ENCODE measurements at regions not wholly inside any gene's neighbourhood (a gene's known extent, or its start where the extent isn't known, plus 50 kb on each side); places are given as distances from the start of the nearest gene placed in this dataset.

DNA sequence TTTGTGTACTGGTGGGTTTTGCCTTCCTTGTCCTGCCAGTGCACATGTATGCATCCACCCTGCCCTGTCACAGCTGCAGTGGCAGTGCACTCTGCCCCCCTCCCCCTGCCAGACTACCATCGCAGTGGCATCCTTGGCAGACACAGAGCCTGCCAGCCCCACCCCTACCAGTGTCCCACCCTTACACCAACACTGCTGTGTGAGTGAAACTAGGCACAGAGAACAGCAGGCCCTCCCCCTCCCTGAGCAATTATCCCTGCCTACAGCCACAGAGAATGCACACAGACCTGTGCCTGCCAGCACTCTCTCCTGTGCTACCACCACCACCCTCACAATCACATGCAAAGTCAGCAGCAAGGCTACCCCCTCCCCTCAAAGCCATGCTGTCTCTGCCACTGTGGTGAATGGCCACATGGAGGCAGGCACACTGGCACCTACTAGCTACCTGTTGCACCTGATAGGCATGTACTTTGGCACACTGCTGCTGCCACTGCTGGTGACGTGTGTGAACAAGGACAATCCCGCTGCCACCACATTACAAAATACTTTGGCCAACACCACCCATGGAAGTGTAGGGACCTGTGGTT is 239.8 kb downstream of the CALCRL start:
- CTCF ChIA-PET: no interaction called here
- Mint-ChIP-seq H3K4me3 (no peak overlapping the region), H3K9me3 (peaks cover 35% of the 10 kb centered on the region)

More for the DNA sequence above, 239.8 kb downstream of the CALCRL start:
- TF ChIP-seq, protein P1, sequence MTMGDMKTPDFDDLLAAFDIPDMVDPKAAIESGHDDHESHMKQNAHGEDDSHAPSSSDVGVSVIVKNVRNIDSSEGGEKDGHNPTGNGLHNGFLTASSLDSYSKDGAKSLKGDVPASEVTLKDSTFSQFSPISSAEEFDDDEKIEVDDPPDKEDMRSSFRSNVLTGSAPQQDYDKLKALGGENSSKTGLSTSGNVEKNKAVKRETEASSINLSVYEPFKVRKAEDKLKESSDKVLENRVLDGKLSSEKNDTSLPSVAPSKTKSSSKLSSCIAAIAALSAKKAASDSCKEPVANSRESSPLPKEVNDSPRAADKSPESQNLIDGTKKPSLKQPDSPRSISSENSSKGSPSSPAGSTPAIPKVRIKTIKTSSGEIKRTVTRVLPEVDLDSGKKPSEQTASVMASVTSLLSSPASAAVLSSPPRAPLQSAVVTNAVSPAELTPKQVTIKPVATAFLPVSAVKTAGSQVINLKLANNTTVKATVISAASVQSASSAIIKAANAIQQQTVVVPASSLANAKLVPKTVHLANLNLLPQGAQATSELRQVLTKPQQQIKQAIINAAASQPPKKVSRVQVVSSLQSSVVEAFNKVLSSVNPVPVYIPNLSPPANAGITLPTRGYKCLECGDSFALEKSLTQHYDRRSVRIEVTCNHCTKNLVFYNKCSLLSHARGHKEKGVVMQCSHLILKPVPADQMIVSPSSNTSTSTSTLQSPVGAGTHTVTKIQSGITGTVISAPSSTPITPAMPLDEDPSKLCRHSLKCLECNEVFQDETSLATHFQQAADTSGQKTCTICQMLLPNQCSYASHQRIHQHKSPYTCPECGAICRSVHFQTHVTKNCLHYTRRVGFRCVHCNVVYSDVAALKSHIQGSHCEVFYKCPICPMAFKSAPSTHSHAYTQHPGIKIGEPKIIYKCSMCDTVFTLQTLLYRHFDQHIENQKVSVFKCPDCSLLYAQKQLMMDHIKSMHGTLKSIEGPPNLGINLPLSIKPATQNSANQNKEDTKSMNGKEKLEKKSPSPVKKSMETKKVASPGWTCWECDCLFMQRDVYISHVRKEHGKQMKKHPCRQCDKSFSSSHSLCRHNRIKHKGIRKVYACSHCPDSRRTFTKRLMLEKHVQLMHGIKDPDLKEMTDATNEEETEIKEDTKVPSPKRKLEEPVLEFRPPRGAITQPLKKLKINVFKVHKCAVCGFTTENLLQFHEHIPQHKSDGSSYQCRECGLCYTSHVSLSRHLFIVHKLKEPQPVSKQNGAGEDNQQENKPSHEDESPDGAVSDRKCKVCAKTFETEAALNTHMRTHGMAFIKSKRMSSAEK (CRISPR knock-in tag; IDR thresholded peaks at IDR 0.05; ENCODE audit: borderline replicate concordance): no peak
- TF ChIP-seq JAZF1 (CRISPR knock-in tag; IDR thresholded peaks at IDR 0.05) (no peak), NFE2L1 (CRISPR knock-in tag; IDR thresholded peaks at IDR 0.05) (no peak), GTF2I (CRISPR knock-in tag; conservative IDR thresholded peaks at IDR 0.05) (no peak), ESRRA (CRISPR knock-in tag; IDR thresholded peaks at IDR 0.05; ENCODE audit: borderline replicate concordance) (no peak), OVOL2 (CRISPR knock-in tag; IDR thresholded peaks at IDR 0.05; ENCODE audit: borderline replicate concordance) (no peak), ZNF317 (CRISPR knock-in tag; IDR thresholded peaks at IDR 0.05; ENCODE audit: borderline replicate concordance, low read depth) (no peak), GRHL2 (CRISPR knock-in tag; IDR thresholded peaks at IDR 0.05; ENCODE audit: insufficient replicate concordance, severe bottlenecking) (no peak)
- TF ChIP-seq, protein P2, sequence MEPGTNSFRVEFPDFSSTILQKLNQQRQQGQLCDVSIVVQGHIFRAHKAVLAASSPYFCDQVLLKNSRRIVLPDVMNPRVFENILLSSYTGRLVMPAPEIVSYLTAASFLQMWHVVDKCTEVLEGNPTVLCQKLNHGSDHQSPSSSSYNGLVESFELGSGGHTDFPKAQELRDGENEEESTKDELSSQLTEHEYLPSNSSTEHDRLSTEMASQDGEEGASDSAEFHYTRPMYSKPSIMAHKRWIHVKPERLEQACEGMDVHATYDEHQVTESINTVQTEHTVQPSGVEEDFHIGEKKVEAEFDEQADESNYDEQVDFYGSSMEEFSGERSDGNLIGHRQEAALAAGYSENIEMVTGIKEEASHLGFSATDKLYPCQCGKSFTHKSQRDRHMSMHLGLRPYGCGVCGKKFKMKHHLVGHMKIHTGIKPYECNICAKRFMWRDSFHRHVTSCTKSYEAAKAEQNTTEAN (CRISPR knock-in tag; IDR thresholded peaks at IDR 0.05): no peak
- TF ChIP-seq, protein P3, sequence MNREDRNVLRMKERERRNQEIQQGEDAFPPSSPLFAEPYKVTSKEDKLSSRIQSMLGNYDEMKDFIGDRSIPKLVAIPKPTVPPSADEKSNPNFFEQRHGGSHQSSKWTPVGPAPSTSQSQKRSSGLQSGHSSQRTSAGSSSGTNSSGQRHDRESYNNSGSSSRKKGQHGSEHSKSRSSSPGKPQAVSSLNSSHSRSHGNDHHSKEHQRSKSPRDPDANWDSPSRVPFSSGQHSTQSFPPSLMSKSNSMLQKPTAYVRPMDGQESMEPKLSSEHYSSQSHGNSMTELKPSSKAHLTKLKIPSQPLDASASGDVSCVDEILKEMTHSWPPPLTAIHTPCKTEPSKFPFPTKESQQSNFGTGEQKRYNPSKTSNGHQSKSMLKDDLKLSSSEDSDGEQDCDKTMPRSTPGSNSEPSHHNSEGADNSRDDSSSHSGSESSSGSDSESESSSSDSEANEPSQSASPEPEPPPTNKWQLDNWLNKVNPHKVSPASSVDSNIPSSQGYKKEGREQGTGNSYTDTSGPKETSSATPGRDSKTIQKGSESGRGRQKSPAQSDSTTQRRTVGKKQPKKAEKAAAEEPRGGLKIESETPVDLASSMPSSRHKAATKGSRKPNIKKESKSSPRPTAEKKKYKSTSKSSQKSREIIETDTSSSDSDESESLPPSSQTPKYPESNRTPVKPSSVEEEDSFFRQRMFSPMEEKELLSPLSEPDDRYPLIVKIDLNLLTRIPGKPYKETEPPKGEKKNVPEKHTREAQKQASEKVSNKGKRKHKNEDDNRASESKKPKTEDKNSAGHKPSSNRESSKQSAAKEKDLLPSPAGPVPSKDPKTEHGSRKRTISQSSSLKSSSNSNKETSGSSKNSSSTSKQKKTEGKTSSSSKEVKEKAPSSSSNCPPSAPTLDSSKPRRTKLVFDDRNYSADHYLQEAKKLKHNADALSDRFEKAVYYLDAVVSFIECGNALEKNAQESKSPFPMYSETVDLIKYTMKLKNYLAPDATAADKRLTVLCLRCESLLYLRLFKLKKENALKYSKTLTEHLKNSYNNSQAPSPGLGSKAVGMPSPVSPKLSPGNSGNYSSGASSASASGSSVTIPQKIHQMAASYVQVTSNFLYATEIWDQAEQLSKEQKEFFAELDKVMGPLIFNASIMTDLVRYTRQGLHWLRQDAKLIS (CRISPR knock-in tag; IDR thresholded peaks at IDR 0.05; ENCODE audit: borderline replicate concordance): no peak
- TF ChIP-seq, protein P4, sequence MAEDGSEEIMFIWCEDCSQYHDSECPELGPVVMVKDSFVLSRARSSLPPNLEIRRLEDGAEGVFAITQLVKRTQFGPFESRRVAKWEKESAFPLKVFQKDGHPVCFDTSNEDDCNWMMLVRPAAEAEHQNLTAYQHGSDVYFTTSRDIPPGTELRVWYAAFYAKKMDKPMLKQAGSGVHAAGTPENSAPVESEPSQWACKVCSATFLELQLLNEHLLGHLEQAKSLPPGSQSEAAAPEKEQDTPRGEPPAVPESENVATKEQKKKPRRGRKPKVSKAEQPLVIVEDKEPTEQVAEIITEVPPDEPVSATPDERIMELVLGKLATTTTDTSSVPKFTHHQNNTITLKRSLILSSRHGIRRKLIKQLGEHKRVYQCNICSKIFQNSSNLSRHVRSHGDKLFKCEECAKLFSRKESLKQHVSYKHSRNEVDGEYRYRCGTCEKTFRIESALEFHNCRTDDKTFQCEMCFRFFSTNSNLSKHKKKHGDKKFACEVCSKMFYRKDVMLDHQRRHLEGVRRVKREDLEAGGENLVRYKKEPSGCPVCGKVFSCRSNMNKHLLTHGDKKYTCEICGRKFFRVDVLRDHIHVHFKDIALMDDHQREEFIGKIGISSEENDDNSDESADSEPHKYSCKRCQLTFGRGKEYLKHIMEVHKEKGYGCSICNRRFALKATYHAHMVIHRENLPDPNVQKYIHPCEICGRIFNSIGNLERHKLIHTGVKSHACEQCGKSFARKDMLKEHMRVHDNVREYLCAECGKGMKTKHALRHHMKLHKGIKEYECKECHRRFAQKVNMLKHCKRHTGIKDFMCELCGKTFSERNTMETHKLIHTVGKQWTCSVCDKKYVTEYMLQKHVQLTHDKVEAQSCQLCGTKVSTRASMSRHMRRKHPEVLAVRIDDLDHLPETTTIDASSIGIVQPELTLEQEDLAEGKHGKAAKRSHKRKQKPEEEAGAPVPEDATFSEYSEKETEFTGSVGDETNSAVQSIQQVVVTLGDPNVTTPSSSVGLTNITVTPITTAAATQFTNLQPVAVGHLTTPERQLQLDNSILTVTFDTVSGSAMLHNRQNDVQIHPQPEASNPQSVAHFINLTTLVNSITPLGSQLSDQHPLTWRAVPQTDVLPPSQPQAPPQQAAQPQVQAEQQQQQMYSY (CRISPR knock-in tag; IDR thresholded peaks at IDR 0.05): no peak
- Mint-ChIP-seq H3K27ac (no peak overlapping the region), H3K27me3 (ENCODE audit: low read depth) (no peaks in the 10 kb centered on the region), H3K4me1 (peaks cover 13% of the 10 kb centered on the region), H3K36me3 (peaks cover 29% of the 10 kb centered on the region)
- DNase-seq (ENCODE audit: low spot score) (no peak), ATAC-seq (no peak; the same call in none of the 2 replicates)
- POLR2A ChIA-PET: no interaction called here
